Activated CD4-positive, alpha-beta memory T cell treated with anti-CD3 and anti-CD28 coated beads, Interleukin-2, amount 10 ng/mL, durations not matched to agents 7 days and 5 days (primary cell): ENCODE measurements at regions not wholly inside any gene's neighbourhood (a gene's known extent, or its start where the extent isn't known, plus 50 kb on each side); places are given as distances from the start of the nearest gene placed in this dataset.
A peak's percentile ranks its signal among the peaks of the same experiment; 100 is the strongest.
"Not testable (repeated sequence)": the region's sequence is repeated elsewhere in the genome, so short reads cannot be mapped to it uniquely, and the experiment has no call there.

Experiments
- CTCF ChIA-PET: fragments of 350-600 bp; sonication (Branson Sonifier 250); formaldehyde crosslinking; loops from one replicate; lab custom pipeline; 2021; ENCODE audit warnings: antibody characterized with exemption, inconsistent platforms; lab: Charles Lee
- POLR2A ChIA-PET: fragments of 350-600 bp; sonication (Branson Sonifier 250); formaldehyde crosslinking; loops from one replicate; lab custom pipeline; 2021; ENCODE audit warnings: antibody characterized with exemption; lab: Charles Lee
- DNase-seq: peaks from one replicate; pipeline ENCODE4 v3.0.0-alpha.2; 2020
- H3K27ac Mint-ChIP-seq: one replicate; pipeline ENCODE4 v1.8.0; 2021; ENCODE audit warnings: mild to moderate bottlenecking, mixed read lengths
- H3K27me3 Mint-ChIP-seq: one replicate; pipeline ENCODE4 v1.8.0; 2021; ENCODE audit warnings: mixed read lengths
- H3K36me3 Mint-ChIP-seq: one replicate; pipeline ENCODE4 v1.8.0; 2021; ENCODE audit warnings: low read depth, mixed read lengths
- H3K4me1 Mint-ChIP-seq: one replicate; pipeline ENCODE4 v1.8.0; 2021; ENCODE audit warnings: mixed read lengths
- H3K4me3 Mint-ChIP-seq: one replicate; pipeline ENCODE4 v1.8.0; 2021; ENCODE audit warnings: mild to moderate bottlenecking, mixed read lengths
- H3K9me3 Mint-ChIP-seq: one replicate; pipeline ENCODE4 v1.8.0; 2021; ENCODE audit warnings: mixed read lengths

GRCh38 chr7:119197172-119197876, 972.8 kb downstream of the ANKRD7 start:
- POLR2A ChIA-PET: no interaction called here
- H3K27ac Mint-ChIP-seq: no peak overlapping the region
- CTCF ChIA-PET: interaction anchor here (1.1 to 1.4 kb wide), 2 partner anchors 10 to 20 kb away, joined by 3 to 4 read pairs; no protein-coding TSS in a partner anchor
- no peak for DNase-seq
- no peaks in the 10 kb centered on the region for H3K27me3 Mint-ChIP-seq
- H3K4me1 Mint-ChIP-seq: no peaks in the 10 kb centered on the region
- no peaks in the 10 kb centered on the region for H3K36me3 Mint-ChIP-seq
- no peaks in the 10 kb centered on the region for H3K9me3 Mint-ChIP-seq
- no peak overlapping the region for H3K4me3 Mint-ChIP-seq

- DNase-seq: peak; percentile 24
- no peaks in the 10 kb centered on the region for H3K36me3 Mint-ChIP-seq
Measured at GRCh38 chr7:119197877-119198527, 973.5 kb downstream of the ANKRD7 start.

GRCh38 chr7:119219663-119220062, 995.2 kb downstream of the ANKRD7 start:
- Mint-ChIP-seq H3K4me1 (no peaks in the 10 kb centered on the region), H3K36me3 (no peaks in the 10 kb centered on the region), H3K9me3 (peaks cover 7% of the 10 kb centered on the region), H3K27ac (no peak overlapping the region), H3K4me3 (no peak overlapping the region), H3K27me3 (no peaks in the 10 kb centered on the region)
- no peak for DNase-seq
- ChIA-PET CTCF (no interaction called here), POLR2A (no interaction called here)

More at GRCh38 chr7:119197877-119198527, 973.5 kb downstream of the ANKRD7 start:
- POLR2A ChIA-PET: no interaction called here
- CTCF ChIA-PET: interaction anchor here (1.1 to 1.4 kb wide), 2 partner anchors 11 to 21 kb away, joined by 3 to 4 read pairs; no protein-coding TSS in a partner anchor
- Mint-ChIP-seq H3K27ac (no peak overlapping the region), H3K4me1 (no peaks in the 10 kb centered on the region), H3K27me3 (no peaks in the 10 kb centered on the region), H3K4me3 (no peak overlapping the region), H3K9me3 (no peaks in the 10 kb centered on the region)

- H3K36me3 Mint-ChIP-seq: no peaks in the 10 kb centered on the region
- H3K27me3 Mint-ChIP-seq: no peaks in the 10 kb centered on the region
- no peak overlapping the region for H3K4me3 Mint-ChIP-seq
- peaks cover 3% of the 10 kb centered on the region for H3K9me3 Mint-ChIP-seq
- DNase-seq: no peak
- no peaks in the 10 kb centered on the region for H3K4me1 Mint-ChIP-seq
- no peak overlapping the region for H3K27ac Mint-ChIP-seq
- ChIA-PET CTCF (no interaction called here), POLR2A (no interaction called here)
Measured at GRCh38 chr7:119223930-119224329, 999.4 kb downstream of the ANKRD7 start.

GRCh38 chr7:119228482-119228881, 1004.0 kb downstream of the ANKRD7 start:
- no peaks in the 10 kb centered on the region for H3K4me1 Mint-ChIP-seq
- POLR2A ChIA-PET: no interaction called here
- H3K36me3 Mint-ChIP-seq: no peaks in the 10 kb centered on the region
- DNase-seq: no peak
- CTCF ChIA-PET: no interaction called here
- no peak overlapping the region for H3K4me3 Mint-ChIP-seq
- no peaks in the 10 kb centered on the region for H3K27me3 Mint-ChIP-seq
- H3K9me3 Mint-ChIP-seq: peaks cover 7% of the 10 kb centered on the region
- no peak overlapping the region for H3K27ac Mint-ChIP-seq

GRCh38 chr7:119232091-119232490, 1007.6 kb downstream of the ANKRD7 start:
- peaks cover 4% of the 10 kb centered on the region for H3K9me3 Mint-ChIP-seq
- H3K27me3 Mint-ChIP-seq: no peaks in the 10 kb centered on the region
- H3K27ac Mint-ChIP-seq: no peak overlapping the region
- ChIA-PET CTCF (no interaction called here), POLR2A (no interaction called here)
- no peak for DNase-seq
- no peaks in the 10 kb centered on the region for H3K36me3 Mint-ChIP-seq
- H3K4me1 Mint-ChIP-seq: no peaks in the 10 kb centered on the region
- no peak overlapping the region for H3K4me3 Mint-ChIP-seq

GRCh38 chr7:119233015-119233414, 1008.5 kb downstream of the ANKRD7 start:
- DNase-seq: no peak
- Mint-ChIP-seq H3K27me3 (no peaks in the 10 kb centered on the region), H3K27ac (no peak overlapping the region), H3K36me3 (no peaks in the 10 kb centered on the region), H3K9me3 (peaks cover 4% of the 10 kb centered on the region), H3K4me1 (no peaks in the 10 kb centered on the region), H3K4me3 (no peak overlapping the region)
- CTCF ChIA-PET: no interaction called here
- POLR2A ChIA-PET: no interaction called here

- DNase-seq: no peak
- no peaks in the 10 kb centered on the region for H3K27me3 Mint-ChIP-seq
- ChIA-PET CTCF (no interaction called here), POLR2A (no interaction called here)
- no peaks in the 10 kb centered on the region for H3K4me1 Mint-ChIP-seq
- no peaks in the 10 kb centered on the region for H3K36me3 Mint-ChIP-seq
- H3K9me3 Mint-ChIP-seq: peaks cover 2% of the 10 kb centered on the region
- no peak overlapping the region for H3K27ac Mint-ChIP-seq
- H3K4me3 Mint-ChIP-seq: no peak overlapping the region
Measured at GRCh38 chr7:119252962-119253361, 1020.0 kb upstream of the KCND2 start.

- no peak overlapping the region for H3K27ac Mint-ChIP-seq
- DNase-seq: no peak
- H3K36me3 Mint-ChIP-seq: no peaks in the 10 kb centered on the region
- ChIA-PET POLR2A (no interaction called here), CTCF (no interaction called here)
- H3K4me1 Mint-ChIP-seq: no peaks in the 10 kb centered on the region
- no peaks in the 10 kb centered on the region for H3K27me3 Mint-ChIP-seq
- H3K4me3 Mint-ChIP-seq: no peak overlapping the region
- H3K9me3 Mint-ChIP-seq: peaks cover 2% of the 10 kb centered on the region
Measured at GRCh38 chr7:119254742-119255141, 1018.2 kb upstream of the KCND2 start.

GRCh38 chr7:119256001-119256400, 1017.0 kb upstream of the KCND2 start:
- Mint-ChIP-seq H3K27ac (no peak overlapping the region), H3K27me3 (no peaks in the 10 kb centered on the region)
- CTCF ChIA-PET: no interaction called here

GRCh38 chr7:119256446-119257131, 1016.4 kb upstream of the KCND2 start:
- DNase-seq: no peak
- H3K9me3 Mint-ChIP-seq: no peaks in the 10 kb centered on the region
- POLR2A ChIA-PET: no interaction called here
- no peaks in the 10 kb centered on the region for H3K27me3 Mint-ChIP-seq
- no peak overlapping the region for H3K27ac Mint-ChIP-seq
- no peaks in the 10 kb centered on the region for H3K4me1 Mint-ChIP-seq
- CTCF ChIA-PET: no interaction called here
- H3K36me3 Mint-ChIP-seq: no peaks in the 10 kb centered on the region
- no peak overlapping the region for H3K4me3 Mint-ChIP-seq

More at GRCh38 chr7:119256001-119256400, 1017.0 kb upstream of the KCND2 start:
- Mint-ChIP-seq H3K4me1 (no peaks in the 10 kb centered on the region), H3K36me3 (no peaks in the 10 kb centered on the region), H3K4me3 (no peak overlapping the region), H3K9me3 (peaks cover 2% of the 10 kb centered on the region)
- no peak for DNase-seq
- POLR2A ChIA-PET: no interaction called here

- DNase-seq, H3K4me1 Mint-ChIP-seq, H3K9me3 Mint-ChIP-seq, H3K27ac Mint-ChIP-seq, H3K4me3 Mint-ChIP-seq, H3K27me3 Mint-ChIP-seq, POLR2A ChIA-PET, H3K36me3 Mint-ChIP-seq, CTCF ChIA-PET: not testable (repeated sequence)
Measured at GRCh38 chr7:119266790-119267189, 1006.2 kb upstream of the KCND2 start.

GRCh38 chr7:119270045-119270464, 1002.9 kb upstream of the KCND2 start:
- Mint-ChIP-seq H3K4me1 (no peaks in the 10 kb centered on the region), H3K4me3 (no peak overlapping the region), H3K27ac (no peak overlapping the region), H3K27me3 (no peaks in the 10 kb centered on the region), H3K9me3 (no peaks in the 10 kb centered on the region), H3K36me3 (no peaks in the 10 kb centered on the region)
- ChIA-PET POLR2A (no interaction called here), CTCF (no interaction called here)
- peak; percentile 37 for DNase-seq
